ENCODE measurements at regions not wholly inside any gene's neighbourhood (a gene's known extent, or its start where the extent isn't known, plus 50 kb on each side); places are given as distances from the start of the nearest gene placed in this dataset.

DNA sequence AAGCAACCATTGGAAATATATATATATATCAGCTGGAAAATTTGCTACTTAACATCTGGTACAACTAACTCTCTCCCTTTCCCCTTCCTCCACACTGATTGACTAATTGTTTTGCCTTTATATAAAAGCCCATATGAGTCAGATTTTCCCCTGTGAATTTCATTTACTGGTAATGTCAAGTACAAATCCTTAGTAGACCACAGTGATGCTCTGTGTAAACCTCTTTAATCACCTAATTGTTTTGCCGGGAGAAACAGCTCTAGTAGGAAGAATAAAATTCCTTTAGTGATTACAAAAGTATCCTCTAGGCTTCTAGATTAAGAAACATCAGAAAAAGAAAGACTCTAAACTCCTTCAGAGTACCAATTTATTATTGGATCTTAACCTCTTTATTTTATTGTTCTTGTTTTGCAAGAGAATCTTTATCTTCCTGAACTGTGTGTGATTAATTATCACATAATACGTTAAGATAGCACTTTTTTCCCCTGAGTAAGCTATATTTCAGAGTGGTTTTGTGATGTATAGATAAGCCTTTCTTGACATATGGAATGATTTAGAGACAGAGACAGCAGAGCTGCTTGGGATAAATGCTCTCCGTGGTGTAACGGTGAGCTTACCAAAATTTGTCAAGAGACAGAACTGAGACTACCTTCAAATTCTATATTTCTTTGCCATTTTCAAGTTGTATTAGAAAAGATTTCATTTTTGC is 1606.4 kb upstream of the TENM3 start:
- no peak for TF ChIP-seq CTCF (IDR thresholded peaks at IDR 0.05; ENCODE audit: low read length)
- no peak for TF ChIP-seq EZH2 (optimal IDR thresholded peaks at IDR 0.05; ENCODE audit: low read depth, low read length)

Measured in MM.1S (cell line).